ENCODE measurements at regions not wholly inside any gene's neighbourhood (a gene's known extent, or its start where the extent isn't known, plus 50 kb on each side); places are given as distances from the start of the nearest gene placed in this dataset.

DNA sequence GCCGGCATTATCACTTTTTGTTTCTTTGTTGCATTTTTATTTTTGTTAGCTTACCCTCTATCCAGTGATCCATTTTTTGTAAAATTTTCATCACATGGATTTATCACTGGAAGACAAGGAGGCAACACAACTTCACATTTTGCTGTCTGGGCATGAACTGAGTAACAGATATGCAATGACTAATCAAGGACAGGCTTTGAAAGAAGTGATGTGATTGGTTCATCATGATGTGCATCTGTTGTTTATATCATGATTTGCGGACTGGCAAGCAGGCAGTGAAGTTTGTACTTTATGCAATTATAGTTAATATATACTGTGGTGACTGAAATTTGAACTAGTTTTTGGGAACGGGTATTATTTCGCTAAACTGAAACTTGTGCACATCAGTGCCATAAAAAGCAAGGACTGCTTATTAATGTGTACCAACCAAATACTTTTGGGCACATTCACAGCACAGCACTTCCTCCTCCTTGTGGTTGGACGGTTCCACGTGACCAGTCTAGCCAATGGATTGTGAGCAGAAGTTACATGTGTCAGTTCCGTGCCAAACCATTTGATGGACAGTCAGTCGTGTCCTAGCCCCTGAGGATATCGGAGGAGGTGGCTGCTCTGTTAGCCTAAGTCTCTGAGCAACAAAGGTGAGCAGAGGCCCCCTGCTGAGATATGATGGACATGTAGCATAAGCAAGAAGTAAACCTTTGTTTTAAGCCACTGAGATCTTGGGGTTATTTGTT, 201.4 kb upstream of the SIX2 start:
- TF ChIP-seq CTCF (IDR thresholded peaks at IDR 0.05) (no peak), POLR2A (IDR thresholded peaks at IDR 0.05) (no peak)

Measured in testis (tissue), 2 donors.